Panc1 (cell line): ENCODE measurements at regions not wholly inside any gene's neighbourhood (a gene's known extent, or its start where the extent isn't known, plus 50 kb on each side); places are given as distances from the start of the nearest gene placed in this dataset.

Experiments
- ATAC-seq: fragments of 200-7000 bp; cut with Tn5 transposase; 2 replicates; pipeline ENCODE4 v1.9.1; 2020; ENCODE audit warnings: mild to moderate bottlenecking, moderate library complexity
- BruUV-seq: library from RNA; stranded (reverse); fragments of 400-500 nt; replicated peaks from 2 replicates; lab custom pipeline; 2021; lab: Mats Ljungman, UMichigan
- CTCF ChIA-PET: fragments of 300-600 bp; sonication (Branson Sonifier 250); formaldehyde crosslinking; loops from one replicate; lab custom pipeline; 2022; ENCODE audit warnings: antibody characterized with exemption; lab: Charles Lee
- POLR2A ChIA-PET: fragments of 300-600 bp; sonication (Branson Sonifier 250); formaldehyde crosslinking; loops from one replicate; lab custom pipeline; 2022; ENCODE audit warnings: antibody characterized with exemption; lab: Charles Lee
- DNase-seq: peaks from one replicate; pipeline ENCODE4 v3.0.0-alpha.2; 2010; ENCODE audit warnings: low read depth, low spot score
- H3K27ac ChIP-seq: 2 replicates; pipeline ENCODE4 v1.5.1; 2011; ENCODE audit warnings: mild to moderate bottlenecking, low read length, inconsistent platforms
- H3K27me3 ChIP-seq: fragments of 200-500 bp; sonication (Bioruptor generic); 2 replicates; pipeline ENCODE4 v1.6.0; 2014; ENCODE audit warnings: low read length, inconsistent platforms; ENCODE audit not compliant: control insufficient read depth, insufficient read depth
- H3K36me3 ChIP-seq: fragments of 200-500 bp; sonication (Bioruptor generic); 2 replicates; pipeline ENCODE4 v1.5.1; 2014; ENCODE audit warnings: inconsistent platforms, mild to moderate bottlenecking, low read length, moderate library complexity; ENCODE audit not compliant: control insufficient read depth, insufficient read depth
- H3K4me1 ChIP-seq: 2 replicates; pipeline ENCODE4 v1.5.1; 2011; ENCODE audit warnings: inconsistent platforms, mild to moderate bottlenecking, low read length, moderate library complexity; ENCODE audit not compliant: control insufficient read depth, insufficient read depth
- H3K4me3 ChIP-seq, 2 experiments: 2 replicates each; pipeline ENCODE4 v1.5.1; 2011 to 2012; ENCODE audit warnings: low read depth in 2 of 2, low read length in 2 of 2, mild to moderate bottlenecking in 2 of 2, inconsistent platforms in 1 of 2, moderate library complexity in 1 of 2
- H3K9me3 ChIP-seq: fragments of 200-500 bp; sonication (Bioruptor generic); 2 replicates; pipeline ENCODE4 v1.5.1; 2014; ENCODE audit warnings: low read depth, mild to moderate bottlenecking, inconsistent platforms, low read length, moderate library complexity; ENCODE audit not compliant: control insufficient read depth, insufficient read depth
- POLR2AphosphoS5 ChIP-seq: IDR thresholded peaks from 2 replicates; pipeline ENCODE4 v1.6.1; 2012; ENCODE audit warnings: mild to moderate bottlenecking, low read depth, low read length, moderate library complexity
- SIN3A ChIP-seq: IDR thresholded peaks from 2 replicates; pipeline ENCODE4 v1.6.1; 2012; ENCODE audit warnings: low read depth, mild to moderate bottlenecking, low read length, moderate library complexity, borderline replicate concordance; ENCODE audit not compliant: insufficient read depth
- TCF7L2 ChIP-seq: IDR thresholded peaks from 2 replicates; pipeline ENCODE4 v1.6.1; 2011; ENCODE audit warnings: mild to moderate bottlenecking, low read depth, low read length, inconsistent platforms
- in situ Hi-C: cut with HindIII; loops from 2 replicates; pipeline ENCODE4 v1.10.0; 2016; ENCODE audit warnings: low sequenced_read_pairs, low pct_unique_long_range_greater_than_20kb
- intact Hi-C: fragments of 100-400 bp; cut with micrococcal nuclease; formaldehyde crosslinking; loops from one replicate; pipeline ENCODE4 v1.10.0; 2022; ENCODE audit not compliant: unreplicated experiment
- TF ChIP-seq, protein P1 (sequence below): fragments of 450-650 bp; IDR thresholded peaks from 2 replicates; pipeline ENCODE4 v1.5.1; 2017; ENCODE audit warnings: mild to moderate bottlenecking
- TF ChIP-seq, protein P2 (sequence below), 2 experiments: IDR thresholded peaks; 2 replicates each; pipeline ENCODE4 v1.6.1; 2011 to 2012; ENCODE audit warnings: low read depth in 2 of 2, control low read depth in 1 of 2, low read length in 1 of 2, mild to moderate bottlenecking in 1 of 2, moderate library complexity in 1 of 2; ENCODE audit not compliant: insufficient read depth in 1 of 2

DNA sequence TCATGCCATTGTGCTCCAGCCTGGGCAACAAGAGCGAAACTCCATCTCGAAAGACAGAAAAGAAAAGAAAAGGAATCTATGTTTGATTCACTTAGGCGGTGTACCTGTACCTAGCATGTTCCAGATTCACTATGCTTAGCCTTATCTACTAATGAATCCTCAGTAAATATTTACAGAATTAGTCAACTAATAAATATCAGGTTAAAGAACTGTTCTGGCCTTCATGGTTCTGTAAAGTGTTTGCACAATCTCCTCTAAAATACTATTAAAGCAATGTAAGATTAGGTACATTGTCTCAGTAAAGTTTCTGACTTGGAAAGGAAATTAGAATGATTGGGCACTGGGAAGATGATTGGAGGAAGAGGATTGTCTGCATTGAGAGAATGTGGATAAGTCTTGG lies 2770.4 kb downstream of the PCDH9 start:
- H3K4me3 ChIP-seq: no peak overlapping the region
- TF ChIP-seq POLR2AphosphoS5: no peak
- TF ChIP-seq, protein P1, sequence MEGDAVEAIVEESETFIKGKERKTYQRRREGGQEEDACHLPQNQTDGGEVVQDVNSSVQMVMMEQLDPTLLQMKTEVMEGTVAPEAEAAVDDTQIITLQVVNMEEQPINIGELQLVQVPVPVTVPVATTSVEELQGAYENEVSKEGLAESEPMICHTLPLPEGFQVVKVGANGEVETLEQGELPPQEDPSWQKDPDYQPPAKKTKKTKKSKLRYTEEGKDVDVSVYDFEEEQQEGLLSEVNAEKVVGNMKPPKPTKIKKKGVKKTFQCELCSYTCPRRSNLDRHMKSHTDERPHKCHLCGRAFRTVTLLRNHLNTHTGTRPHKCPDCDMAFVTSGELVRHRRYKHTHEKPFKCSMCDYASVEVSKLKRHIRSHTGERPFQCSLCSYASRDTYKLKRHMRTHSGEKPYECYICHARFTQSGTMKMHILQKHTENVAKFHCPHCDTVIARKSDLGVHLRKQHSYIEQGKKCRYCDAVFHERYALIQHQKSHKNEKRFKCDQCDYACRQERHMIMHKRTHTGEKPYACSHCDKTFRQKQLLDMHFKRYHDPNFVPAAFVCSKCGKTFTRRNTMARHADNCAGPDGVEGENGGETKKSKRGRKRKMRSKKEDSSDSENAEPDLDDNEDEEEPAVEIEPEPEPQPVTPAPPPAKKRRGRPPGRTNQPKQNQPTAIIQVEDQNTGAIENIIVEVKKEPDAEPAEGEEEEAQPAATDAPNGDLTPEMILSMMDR: no peak
- no peak for TF ChIP-seq TCF7L2
- TF ChIP-seq SIN3A: no peak
- TF ChIP-seq, protein P2, sequence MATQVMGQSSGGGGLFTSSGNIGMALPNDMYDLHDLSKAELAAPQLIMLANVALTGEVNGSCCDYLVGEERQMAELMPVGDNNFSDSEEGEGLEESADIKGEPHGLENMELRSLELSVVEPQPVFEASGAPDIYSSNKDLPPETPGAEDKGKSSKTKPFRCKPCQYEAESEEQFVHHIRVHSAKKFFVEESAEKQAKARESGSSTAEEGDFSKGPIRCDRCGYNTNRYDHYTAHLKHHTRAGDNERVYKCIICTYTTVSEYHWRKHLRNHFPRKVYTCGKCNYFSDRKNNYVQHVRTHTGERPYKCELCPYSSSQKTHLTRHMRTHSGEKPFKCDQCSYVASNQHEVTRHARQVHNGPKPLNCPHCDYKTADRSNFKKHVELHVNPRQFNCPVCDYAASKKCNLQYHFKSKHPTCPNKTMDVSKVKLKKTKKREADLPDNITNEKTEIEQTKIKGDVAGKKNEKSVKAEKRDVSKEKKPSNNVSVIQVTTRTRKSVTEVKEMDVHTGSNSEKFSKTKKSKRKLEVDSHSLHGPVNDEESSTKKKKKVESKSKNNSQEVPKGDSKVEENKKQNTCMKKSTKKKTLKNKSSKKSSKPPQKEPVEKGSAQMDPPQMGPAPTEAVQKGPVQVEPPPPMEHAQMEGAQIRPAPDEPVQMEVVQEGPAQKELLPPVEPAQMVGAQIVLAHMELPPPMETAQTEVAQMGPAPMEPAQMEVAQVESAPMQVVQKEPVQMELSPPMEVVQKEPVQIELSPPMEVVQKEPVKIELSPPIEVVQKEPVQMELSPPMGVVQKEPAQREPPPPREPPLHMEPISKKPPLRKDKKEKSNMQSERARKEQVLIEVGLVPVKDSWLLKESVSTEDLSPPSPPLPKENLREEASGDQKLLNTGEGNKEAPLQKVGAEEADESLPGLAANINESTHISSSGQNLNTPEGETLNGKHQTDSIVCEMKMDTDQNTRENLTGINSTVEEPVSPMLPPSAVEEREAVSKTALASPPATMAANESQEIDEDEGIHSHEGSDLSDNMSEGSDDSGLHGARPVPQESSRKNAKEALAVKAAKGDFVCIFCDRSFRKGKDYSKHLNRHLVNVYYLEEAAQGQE (IDR thresholded peaks at IDR 0.05; ENCODE audit: insufficient read depth in 1 of 2, low read depth in 2 of 2, low read length in 1 of 2): no peak
- H3K4me1 ChIP-seq: no peaks in the 10 kb centered on the region
- no peak for DNase-seq
- H3K27me3 ChIP-seq: no peaks in the 10 kb centered on the region
- no peaks in the 10 kb centered on the region for H3K36me3 ChIP-seq
- ATAC-seq: no peak
- no peaks in the 10 kb centered on the region for H3K9me3 ChIP-seq
- CTCF ChIA-PET: no interaction called here
- BruUV-seq: no TSS peak
- intact Hi-C loops (no loop called here), in situ Hi-C loops (no loop called here)
- POLR2A ChIA-PET: no interaction called here
- H3K27ac ChIP-seq: no peak overlapping the region

DNA sequence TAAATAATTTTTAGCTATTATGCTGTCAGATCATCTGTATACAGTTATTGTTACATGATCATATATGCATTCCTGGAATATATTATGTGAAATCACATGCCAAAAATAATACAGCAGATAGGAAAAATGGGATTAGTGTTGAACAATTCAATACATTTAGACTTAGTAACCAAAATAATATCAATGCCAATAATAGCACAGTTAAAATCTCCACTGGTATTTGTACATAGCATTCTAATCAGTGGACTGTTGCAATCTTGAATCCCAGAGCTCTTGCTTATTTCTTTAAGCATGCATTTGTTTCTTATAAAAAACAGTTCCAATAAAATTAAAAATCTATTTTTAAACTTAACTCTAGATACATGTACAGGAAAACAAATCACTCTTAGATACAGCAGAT lies 2772.2 kb downstream of the PCDH9 start:
- Histone ChIP-seq H3K9me3 (no peaks in the 10 kb centered on the region), H3K27ac (no peak overlapping the region), H3K36me3 (no peaks in the 10 kb centered on the region), H3K27me3 (no peaks in the 10 kb centered on the region), H3K4me1 (no peaks in the 10 kb centered on the region), H3K4me3 (no peak overlapping the region)
- DNase-seq (no peak), ATAC-seq (no peak)
- TF ChIP-seq, protein P1: no peak
- TF ChIP-seq POLR2AphosphoS5 (no peak), TCF7L2 (no peak), SIN3A (no peak)
- TF ChIP-seq, protein P2 (IDR thresholded peaks at IDR 0.05; ENCODE audit: insufficient read depth in 1 of 2, low read depth in 2 of 2, low read length in 1 of 2): no peak
- no TSS peak for BruUV-seq
- in situ Hi-C loops (no loop called here), intact Hi-C loops (no loop called here)
- ChIA-PET CTCF (no interaction called here), POLR2A (no interaction called here)
